HepG2 (cell line): ENCODE measurements at regions not wholly inside any gene's neighbourhood (a gene's known extent, or its start where the extent isn't known, plus 50 kb on each side); places are given as distances from the start of the nearest gene placed in this dataset.

Experiments used
- CREB1 ChIP-seq, 2 experiments: fragments of 450-650 bp in 1 of 2; IDR thresholded peaks; 2 replicates each; pipeline ENCODE4 v1.6.1; 2016 to 2017; ENCODE audit warnings: control low read depth in 1 of 2, mild to moderate bottlenecking in 1 of 2, missing compliant biosample characterization in 1 of 2, missing genetic modification characterization in 1 of 2
- CTCF ChIP-seq: sonication (generic); formaldehyde crosslinking; IDR thresholded peaks from 2 replicates; pipeline ENCODE4 v1.5.0; 2020; ENCODE audit warnings: mild to moderate bottlenecking, missing genetic modification reagents, moderate library complexity
- EZH2 ChIP-seq: conservative IDR thresholded peaks from 2 replicates; pipeline ENCODE4 v1.6.1; 2012; ENCODE audit warnings: mild to moderate bottlenecking, low read depth, low read length, moderate library complexity
- KDM5B ChIP-seq: sonication (generic); formaldehyde crosslinking; IDR thresholded peaks from 2 replicates; pipeline ENCODE4 v1.4.0; 2020; ENCODE audit warnings: missing genetic modification reagents, mild to moderate bottlenecking, borderline replicate concordance
- KLF6 ChIP-seq: IDR thresholded peaks from 2 replicates; pipeline ENCODE4 v1.8.0; 2016; ENCODE audit warnings: missing biosample characterization, missing genetic modification reagents
- POLR2AphosphoS5 ChIP-seq: IDR thresholded peaks from 2 replicates; pipeline ENCODE4 v1.6.1; 2012; ENCODE audit warnings: low read depth, low read length
- ZNF354B ChIP-seq: sonication (generic); formaldehyde crosslinking; IDR thresholded peaks from 2 replicates; pipeline ENCODE4 v1.8.0; 2022; ENCODE audit warnings: mild to moderate bottlenecking, missing genetic modification reagents
- TF ChIP-seq, protein P1 (sequence below): sonication (generic); formaldehyde crosslinking; IDR thresholded peaks from 2 replicates; pipeline ENCODE4 v1.8.1; 2023; ENCODE audit warnings: missing genetic modification reagents, inconsistent platforms, borderline replicate concordance
- TF ChIP-seq, protein P2 (sequence below): sonication (generic); formaldehyde crosslinking; IDR thresholded peaks from 2 replicates; pipeline ENCODE4 v1.4.0; 2020; ENCODE audit warnings: mild to moderate bottlenecking, missing genetic modification reagents

- TF ChIP-seq EZH2 (no peak), CTCF (no peak), POLR2AphosphoS5 (no peak), KDM5B (CRISPR knock-in tag) (no peak), ZNF354B (CRISPR knock-in tag) (no peak), KLF6 (CRISPR knock-in tag) (no peak), CREB1 (IDR thresholded peaks at IDR 0.05) (no peak), CREB1 (CRISPR knock-in tag; IDR thresholded peaks at IDR 0.05) (no peak)
- TF ChIP-seq, protein P1, sequence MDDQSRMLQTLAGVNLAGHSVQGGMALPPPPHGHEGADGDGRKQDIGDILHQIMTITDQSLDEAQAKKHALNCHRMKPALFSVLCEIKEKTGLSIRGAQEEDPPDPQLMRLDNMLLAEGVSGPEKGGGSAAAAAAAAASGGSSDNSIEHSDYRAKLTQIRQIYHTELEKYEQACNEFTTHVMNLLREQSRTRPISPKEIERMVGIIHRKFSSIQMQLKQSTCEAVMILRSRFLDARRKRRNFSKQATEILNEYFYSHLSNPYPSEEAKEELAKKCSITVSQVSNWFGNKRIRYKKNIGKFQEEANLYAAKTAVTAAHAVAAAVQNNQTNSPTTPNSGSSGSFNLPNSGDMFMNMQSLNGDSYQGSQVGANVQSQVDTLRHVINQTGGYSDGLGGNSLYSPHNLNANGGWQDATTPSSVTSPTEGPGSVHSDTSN (CRISPR knock-in tag), result no peak
- TF ChIP-seq, protein P2, sequence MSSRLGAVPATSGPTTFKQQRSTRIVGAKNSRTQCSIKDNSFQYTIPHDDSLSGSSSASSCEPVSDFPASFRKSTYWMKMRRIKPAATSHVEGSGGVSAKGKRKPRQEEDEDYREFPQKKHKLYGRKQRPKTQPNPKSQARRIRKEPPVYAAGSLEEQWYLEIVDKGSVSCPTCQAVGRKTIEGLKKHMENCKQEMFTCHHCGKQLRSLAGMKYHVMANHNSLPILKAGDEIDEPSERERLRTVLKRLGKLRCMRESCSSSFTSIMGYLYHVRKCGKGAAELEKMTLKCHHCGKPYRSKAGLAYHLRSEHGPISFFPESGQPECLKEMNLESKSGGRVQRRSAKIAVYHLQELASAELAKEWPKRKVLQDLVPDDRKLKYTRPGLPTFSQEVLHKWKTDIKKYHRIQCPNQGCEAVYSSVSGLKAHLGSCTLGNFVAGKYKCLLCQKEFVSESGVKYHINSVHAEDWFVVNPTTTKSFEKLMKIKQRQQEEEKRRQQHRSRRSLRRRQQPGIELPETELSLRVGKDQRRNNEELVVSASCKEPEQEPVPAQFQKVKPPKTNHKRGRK (CRISPR knock-in tag), result no peak
These were observed 85.6 kb upstream of the PTPRK start for GRCh38 chr6:128605961-128606360.
